GM21717 (cell line): ENCODE measurements at regions not wholly inside any gene's neighbourhood (a gene's known extent, or its start where the extent isn't known, plus 50 kb on each side); places are given as distances from the start of the nearest gene placed in this dataset.

ENCODE experiments used
- ATAC-seq: cut with Tn5 transposase; IDR thresholded peaks from one replicate; pipeline ENCODE4 v1.9.1; 2021; ENCODE audit warnings: mild to moderate bottlenecking, moderate library complexity; ENCODE audit not compliant: unreplicated experiment

DNA sequence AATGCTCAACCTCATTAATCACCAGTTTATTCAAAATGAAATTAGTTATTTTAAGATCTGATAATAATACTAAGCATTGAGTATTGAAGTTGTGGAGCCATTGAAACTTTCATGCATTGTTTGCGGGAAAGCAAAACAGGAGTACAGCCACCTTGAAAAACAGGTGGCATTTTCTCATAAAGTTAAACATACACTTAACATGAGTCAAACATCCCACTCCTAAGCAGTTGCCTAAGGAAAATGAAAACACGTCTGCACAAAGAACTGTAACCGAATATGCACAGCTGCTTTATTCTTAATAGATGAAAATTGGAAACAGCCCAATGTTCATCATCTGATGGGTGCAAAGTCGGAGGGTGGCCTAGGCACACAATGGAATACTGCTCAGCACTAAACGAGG lies 177.3 kb downstream of the IRX2 start:
- ATAC-seq = no peak

DNA sequence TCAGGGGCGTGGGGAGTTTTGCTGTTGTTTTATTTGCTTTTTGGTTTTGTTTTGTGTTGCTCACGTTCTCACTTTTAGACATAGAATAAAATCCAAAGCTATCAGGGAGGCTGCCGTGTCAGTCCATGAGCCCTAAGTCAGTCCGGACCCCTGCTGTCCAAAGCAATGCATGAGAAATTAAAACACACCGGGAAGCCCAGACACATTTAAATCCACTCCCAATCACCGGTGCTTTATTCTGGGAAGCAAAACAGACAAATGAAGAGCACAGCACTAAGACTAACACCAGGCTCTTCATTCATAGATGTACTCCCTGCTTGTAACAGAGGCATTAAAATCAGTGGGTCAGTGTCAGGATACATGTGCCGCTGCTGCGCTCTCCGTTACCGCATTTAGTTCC lies 180.9 kb downstream of the IRX2 start:
- ATAC-seq = no peak

DNA sequence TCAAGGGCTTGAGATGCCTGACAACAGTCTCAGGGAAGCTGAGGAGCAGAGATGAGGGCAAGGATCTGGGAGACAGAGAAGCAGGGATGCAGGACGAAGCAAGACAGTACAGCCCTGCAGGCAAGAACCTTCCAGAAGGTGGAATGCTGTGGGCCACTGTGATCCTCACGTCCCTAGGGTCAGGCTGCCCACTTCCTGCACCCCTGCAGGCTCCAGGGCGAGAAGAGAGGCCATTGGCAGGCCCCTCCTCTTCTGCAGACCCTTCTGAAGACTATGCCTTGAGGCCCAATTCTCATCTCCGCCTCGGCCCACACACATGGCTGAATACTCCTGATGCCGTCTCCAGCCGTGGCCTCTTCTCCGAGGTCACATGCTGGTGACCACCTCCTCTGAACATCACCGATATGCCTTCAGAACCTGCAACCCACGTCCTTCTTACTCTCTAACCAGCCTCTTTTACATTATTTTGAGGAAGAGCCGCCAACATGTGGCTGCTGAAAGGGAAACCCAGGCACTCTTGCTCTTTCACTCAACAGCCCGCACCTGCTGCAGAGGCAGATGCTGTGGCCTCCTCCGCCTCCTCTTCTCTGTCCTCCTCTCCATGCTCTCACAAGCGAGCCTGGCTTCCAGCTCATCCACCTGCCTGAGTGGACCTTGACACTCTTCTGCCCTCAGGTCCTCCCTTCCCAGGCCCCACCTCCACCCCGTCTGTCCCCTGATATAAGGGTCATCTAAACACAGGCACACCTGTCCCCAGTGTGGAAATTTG lies 181.5 kb downstream of the IRX2 start:
- no peak for ATAC-seq

DNA sequence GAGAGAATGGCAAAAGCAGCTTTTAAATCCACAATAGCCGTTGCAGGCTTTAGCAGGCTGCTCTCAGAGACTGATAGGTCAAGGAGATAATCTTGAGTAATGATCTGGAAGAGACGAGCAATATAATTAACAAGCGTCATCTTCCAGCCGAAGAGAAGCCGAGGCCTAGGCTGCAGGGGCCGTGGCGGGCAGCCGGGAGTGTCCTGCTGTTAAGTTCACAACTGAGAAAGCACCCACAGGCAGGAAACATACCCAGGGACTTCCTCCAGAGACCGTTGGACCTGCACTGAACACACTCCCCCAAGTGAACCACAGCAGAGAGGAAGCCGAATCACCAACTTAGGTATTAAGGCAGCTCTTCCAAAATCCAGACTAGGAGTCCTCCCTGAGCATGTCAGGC lies 182.3 kb downstream of the IRX2 start:
- ATAC-seq = no peak

DNA sequence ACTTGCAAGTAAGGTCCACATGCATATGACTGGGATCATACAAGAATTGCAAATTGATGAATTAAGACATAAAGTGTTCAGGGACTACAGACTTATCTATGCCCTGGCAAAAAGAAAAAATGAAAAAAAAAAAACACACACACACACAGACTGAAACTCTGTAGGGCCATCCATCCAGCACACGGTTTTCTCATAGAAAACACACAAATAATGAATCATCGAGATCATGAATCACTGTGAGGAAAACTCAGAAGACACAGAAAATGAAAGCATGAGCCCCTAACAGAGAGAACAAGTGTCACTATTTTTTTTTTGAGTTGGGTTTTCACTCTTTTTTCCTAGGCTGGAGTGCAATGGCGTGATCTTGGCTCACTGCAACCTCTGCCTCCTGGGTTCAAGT lies 185.2 kb downstream of the IRX2 start:
- ATAC-seq = no peak

DNA sequence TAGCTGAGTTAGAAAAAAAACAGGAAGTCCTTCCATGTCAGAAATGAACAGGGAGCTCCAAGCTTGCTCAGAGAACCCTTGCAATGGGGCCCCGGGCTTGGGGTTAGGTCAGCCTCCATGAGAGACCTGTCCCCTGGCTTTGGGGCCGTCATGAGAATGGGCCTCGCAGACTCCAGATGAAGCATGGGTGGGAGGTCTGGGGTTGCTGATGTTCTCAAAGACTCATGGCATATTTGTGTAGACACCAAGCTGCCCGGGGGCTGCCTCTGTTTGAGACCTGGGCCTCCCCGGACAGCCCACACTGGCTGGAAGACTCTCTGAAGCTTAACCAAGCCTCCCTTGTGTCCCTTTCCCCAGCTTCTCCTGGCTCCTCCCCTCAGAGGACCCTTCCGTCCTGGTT lies 186.3 kb downstream of the IRX2 start:
- no peak for ATAC-seq

DNA sequence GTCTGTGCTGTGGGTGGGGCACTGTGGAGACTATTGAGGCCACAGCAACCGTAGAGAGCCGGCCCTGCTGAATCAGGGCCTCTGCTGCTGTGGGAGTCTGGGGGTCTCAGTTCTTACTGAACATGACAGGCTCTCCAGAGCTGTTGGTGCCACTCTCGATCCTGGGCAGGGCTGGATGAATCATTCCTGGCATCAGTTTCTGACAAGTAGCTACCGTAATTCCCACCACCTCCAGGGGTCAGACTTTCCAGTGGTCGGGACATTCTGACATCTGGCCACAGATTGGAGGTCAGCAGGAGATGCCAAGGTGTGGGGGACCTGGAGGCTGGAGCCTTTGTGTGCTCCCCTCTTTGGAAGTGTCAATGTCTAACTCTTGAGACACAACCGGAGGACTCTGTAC lies 188.4 kb downstream of the IRX2 start:
- no peak for ATAC-seq

DNA sequence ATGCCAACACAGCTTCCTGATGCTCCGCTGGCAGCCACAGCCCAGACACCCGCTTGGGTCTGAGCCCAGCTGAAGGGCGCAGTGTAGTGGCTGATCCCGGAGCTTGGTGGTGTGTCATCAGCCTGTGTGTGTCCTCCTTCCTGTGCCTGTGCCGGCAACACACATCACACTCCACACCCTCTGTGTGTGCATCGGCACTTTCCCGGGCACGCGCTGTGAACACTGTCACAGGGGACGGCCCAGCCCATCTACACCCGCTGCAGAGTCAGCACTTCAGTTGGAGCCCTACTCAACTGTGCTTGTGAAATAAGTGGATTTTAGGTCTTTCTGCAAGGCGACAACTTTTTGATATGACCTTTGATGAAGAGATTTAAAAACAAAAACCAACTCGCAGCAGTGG lies 189.4 kb downstream of the IRX2 start:
- ATAC-seq = no peak

DNA sequence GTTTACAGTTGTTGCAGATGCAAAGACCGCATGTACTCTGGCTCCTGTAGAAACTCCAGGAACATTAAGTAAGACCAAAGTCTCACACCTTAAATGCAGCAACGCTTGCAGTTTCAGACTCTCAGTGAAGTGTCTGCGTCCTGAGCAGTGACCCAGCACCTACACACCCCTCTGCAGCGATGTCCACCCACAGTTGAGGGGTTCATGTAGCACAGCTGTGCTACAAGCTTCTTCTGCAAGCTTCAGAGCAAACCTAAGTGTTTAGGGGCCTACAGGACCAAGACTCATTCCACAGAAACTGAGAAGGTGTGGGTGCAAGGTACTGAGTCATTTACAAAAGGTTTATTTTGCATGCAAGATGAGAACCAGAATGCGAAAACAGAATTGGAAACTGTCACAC lies 191.0 kb downstream of the IRX2 start:
- no peak for ATAC-seq

DNA sequence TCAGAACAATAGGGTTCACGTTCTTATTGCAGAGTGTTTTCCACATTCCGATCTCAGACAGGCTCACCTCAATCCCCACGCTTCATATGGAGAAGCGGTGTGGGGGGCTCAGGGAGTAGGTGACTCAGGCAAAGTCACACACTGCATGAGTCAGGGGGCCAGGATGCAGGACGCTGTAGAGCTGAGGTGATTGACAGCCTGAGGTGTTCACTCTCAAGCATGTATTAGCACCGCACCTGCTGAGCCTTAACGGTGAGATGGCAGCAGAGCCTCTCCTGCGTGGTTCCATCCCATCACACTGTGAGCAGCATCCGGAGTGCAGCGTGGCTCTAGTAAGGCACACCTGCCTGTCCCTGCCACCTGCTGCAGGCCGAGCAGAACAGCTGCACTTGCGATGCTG lies 194.0 kb downstream of the IRX2 start:
- ATAC-seq = no peak

DNA sequence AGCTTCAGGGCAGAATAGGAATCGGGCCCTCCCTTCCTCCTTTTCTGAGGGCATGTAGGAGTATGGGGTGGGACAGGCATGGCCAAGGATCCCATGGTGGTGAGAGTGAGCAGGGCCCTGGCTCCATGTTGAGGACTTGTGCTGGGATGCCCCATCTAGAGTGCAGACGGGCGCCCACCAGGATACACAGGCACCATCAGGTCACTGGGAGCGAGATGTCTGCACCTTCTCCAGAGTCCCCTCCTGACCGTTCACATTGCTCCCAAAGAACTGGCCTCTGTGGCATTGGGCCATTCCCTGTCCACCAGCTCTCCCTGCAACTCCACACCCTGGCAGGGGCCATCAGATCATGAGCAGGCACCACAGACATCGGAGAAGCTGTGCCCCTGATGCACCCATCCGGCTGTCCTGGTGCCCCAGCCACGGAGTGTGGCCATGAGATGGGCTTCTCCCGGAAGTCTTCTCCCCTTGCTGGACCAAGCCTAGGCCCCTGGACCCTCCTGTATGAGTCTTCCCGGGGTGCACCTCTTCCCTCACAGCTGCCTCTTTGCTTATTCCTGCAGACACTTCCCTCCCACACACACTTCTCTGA lies 195.0 kb downstream of the IRX2 start:
- no peak for ATAC-seq

DNA sequence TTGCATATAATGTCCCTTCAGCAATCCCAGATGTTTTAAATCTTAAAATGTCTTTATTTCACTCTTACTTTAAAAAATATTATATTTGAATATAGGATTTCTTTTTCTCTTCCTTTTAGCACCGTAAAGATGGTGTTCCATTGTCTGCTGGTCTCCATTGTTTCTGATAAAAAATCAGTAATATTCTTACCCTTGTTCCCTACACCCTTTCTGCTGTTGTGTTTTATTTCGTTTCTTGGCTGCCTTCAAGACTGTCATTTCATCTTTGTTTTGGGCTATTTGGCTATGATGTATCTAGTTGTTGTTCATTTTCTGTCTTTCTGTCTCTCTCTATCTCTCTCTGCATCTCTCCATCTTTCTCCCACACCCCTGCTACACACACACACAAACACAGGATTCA lies 197.9 kb downstream of the IRX2 start:
- ATAC-seq = no peak

DNA sequence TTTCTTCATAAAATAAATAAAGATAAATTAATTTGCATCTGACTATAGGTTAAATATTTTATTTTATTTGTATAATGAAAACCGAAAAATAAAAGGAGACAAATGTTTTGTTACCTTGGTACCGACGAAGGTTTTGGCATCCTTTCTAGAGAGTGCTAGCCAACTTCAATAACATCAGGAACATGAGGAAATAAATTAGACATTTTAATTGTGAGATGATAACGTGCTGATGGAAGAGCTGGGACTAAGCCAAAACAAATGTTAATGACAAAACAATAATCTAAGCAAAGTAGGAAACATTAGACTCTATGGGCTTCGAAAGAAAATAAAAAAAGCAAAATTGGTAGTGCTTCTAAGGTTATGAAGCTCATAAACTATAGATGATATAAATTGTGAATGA lies 201.0 kb downstream of the IRX2 start:
- no peak for ATAC-seq

DNA sequence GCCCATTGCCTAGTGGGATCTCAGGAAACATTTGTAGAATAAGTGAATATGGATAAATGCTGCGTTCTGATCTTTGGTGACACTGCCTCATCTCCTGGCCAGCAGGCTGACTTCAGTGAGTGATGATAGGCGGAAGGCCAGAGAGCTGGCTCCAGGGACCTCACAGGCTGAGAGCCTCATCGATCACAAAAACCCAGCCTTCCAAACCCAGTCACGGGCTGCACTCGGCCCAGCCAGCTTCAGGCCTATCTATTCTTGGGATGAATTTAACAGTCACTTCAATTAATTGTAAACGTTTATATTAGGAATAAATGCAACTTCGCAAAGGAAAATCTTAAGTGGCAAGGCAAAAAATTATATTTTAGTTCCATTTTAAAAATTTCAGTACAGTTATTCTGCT lies 201.6 kb downstream of the IRX2 start:
- no peak for ATAC-seq

DNA sequence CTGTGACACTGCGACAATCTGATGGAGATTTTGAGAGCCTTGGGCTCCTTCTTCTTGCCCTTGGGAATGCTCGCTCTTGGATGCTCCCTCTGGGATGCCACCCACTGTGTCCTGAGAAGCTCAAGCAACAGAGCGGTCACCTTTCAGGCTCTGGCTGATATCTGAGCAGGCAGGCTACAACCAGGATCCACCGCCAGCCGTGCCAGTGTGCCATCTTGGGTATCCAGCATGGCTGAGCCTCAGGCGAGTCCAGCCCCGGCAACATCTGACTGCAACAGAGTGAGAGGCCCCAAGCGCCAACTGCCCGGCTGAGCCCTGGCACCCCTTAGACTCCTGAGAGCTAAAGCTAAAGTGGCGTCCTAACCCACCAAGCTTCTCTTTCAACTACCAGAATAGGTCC lies 202.1 kb downstream of the IRX2 start:
- ATAC-seq = no peak

DNA sequence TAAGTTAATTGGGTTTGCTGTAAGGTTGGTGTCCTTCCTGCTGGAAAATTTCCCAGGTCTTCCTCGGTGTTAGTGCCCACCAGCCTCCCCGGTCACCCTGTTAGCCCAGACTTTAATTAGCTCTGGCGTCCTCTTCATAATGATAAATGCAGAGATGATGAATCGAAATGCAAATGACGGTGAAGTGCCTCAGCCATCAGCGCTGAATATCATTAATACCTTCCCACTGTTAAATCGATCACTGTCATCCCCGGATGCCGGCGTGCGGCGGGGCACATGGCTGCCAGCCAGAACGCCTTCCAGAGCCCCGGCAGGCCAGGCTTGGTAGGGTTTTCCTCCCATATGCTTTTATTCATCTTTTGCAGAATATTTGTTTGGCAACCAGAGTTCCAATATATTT lies 204.5 kb downstream of the IRX2 start:
- ATAC-seq = no peak

DNA sequence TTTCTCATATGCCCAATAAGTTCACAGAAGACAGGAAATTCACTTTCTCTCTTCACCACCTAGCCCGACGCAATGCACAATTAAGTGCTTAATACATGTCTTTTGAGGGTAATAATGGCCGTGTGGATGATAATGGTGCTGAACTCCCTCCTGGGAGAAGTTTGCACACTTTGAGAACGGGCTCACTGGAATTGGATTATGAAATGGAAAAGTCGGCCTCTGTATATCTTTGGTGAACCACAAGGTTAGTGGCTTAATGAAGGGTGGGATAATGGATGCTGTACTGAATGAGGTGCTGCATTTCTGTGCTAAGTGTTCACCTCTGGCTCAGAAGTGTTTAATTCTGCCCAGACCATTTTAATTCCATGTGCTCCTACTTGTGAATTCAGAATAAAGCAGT lies 207.5 kb downstream of the IRX2 start:
- ATAC-seq = no peak

DNA sequence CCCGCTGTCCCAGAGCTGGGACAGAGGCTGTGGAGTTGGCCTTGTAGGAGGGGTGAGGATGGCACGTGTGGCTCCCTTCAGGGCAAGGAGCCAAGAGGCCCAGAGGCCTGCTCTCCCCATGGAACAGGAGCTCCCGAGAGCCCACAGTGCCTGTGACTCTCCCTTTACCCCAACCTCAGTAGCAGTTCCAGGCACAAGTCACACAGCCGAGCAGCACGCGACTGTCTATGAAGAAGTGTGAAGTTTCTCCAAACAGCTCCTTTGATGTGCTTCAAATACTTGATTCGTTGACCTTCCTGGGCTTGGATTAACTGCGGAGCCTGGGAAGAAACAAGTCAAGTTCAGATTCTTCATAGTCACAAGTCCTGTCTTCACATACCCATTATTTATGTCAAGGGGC lies 208.7 kb downstream of the IRX2 start:
- ATAC-seq = no peak

DNA sequence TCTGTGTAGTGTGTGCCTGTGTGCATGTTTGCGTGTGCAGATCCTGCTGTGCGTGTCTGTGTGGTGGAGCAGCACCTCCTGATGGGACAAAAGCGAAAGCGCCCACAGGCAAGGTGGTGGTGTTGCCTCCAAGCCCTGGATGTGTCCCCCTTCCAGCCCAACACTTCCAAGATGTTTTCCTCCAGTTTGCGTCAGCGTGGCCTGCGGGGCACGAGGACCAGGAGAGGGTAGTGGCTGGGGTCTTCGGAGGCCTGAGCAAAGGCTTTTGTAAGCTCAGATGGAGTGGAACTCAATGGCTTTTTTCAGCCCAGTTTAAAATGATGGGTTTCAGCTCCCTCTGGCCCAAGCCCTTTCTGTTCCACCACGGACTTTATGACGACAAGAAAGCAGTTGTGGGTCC lies 209.5 kb downstream of the IRX2 start:
- no peak for ATAC-seq

DNA sequence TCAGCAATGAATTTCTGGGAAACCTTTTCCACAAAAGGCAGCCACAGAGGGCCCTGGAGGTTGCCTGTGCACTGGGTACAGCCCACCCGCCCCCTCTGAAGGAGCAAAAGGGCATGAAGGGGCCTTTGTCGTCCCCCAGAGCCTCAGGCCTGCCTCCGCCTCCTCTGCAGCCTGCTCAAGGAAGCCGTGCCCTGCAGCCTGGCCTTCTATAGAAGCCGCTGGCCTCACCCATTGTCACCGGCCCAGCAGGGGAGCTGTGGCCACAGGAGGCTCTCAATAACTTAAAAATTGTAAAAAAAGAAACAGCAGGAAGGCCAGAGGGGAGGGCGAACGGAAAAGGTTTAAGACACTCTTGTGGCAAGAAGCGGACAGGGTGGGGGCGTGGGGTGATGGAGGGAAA lies 213.3 kb downstream of the IRX2 start:
- ATAC-seq = no peak

DNA sequence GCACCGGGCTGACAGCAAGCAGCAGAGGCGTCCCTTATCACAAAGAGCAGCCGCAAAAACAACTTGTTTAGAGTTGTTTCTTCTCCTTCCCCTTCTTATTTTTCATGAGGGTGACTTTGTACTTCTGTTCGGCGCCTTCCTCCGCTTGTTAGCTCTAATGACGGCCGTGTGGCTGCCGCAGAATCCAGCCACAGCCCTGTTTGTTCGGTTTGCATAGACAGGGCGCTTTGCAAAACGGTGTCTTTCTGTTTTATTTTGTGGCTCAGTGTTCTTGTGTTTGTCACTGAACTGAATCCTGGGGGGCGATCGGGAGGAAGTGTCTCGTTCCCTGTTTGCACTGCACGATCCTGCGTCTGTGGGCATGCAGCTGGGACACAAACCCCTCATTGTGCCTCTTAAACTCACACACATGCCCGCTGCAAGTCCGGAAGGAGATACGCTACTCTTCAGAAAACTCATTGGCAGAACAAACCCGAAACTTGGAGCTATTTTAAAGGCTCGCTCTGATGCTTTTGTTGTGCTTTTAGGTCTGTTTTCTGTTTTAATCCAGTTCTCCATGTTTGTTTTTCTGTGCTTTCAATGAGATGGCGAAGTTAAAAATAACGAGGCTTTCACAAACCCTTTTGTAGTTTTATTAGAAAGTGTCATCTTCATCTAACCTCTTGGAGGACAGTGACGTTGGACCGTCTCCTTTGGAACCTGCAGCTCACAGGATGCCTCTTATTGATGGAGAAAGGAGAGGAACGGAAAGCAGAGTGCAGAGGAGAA lies 213.9 kb downstream of the IRX2 start:
- no peak for ATAC-seq

DNA sequence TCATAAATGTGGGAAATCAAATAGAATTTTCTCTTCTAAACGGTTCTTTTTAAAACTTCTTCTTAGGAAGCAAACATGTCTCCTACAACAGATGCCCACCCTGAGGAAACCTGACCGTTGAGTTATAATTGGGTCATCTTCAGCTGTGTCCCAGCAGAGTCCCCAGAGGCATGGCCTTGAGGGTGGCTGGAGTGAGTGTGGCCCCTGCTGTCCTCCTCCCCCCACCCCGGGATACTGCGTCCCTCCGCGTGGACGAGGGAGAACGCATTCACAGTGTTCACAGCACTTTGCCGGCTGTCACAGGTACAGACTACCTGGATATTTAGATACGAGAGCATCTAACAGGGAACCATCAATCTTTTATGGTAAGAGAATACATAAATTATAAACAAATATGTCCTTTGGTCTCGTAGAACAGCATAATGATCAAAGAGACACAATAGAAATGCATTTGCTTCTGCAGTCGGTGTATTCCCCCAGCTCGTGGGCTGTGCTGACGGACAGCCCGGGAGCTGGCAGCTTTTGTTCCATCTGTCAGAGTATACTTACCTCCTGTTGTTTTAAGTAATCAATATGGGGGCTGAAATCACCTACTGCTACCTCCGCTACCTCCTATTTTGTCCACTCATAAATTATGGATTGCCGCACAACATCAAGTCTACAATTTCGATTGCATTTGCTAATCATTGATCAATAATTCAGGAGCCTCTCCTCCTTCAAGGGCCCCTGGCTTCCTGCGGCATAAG lies 214.7 kb downstream of the IRX2 start:
- ATAC-seq = no peak
